Endothelial cell of umbilical vein (primary cell): ENCODE measurements at regions not wholly inside any gene's neighbourhood (a gene's known extent, or its start where the extent isn't known, plus 50 kb on each side); places are given as distances from the start of the nearest gene placed in this dataset.

ENCODE experiments used
- BruUV-seq: library from RNA; stranded (reverse); fragments of 400-500 nt; replicated peaks from 2 replicates; lab custom pipeline; 2021; lab: Mats Ljungman, UMichigan
- CTCF ChIA-PET: fragments of 300-600, 350-600 bp; sonication (Branson Sonifier 250); formaldehyde crosslinking; loops from one replicate; lab custom pipeline; 2021; ENCODE audit warnings: antibody characterized with exemption, inconsistent platforms; lab: Charles Lee
- POLR2A ChIA-PET: fragments of 300-600, 350-600 bp; sonication (Branson Sonifier 250); formaldehyde crosslinking; loops from one replicate; lab custom pipeline; 2021; ENCODE audit warnings: antibody characterized with exemption, inconsistent platforms; lab: Charles Lee
- DNase-seq: peaks from one replicate; pipeline ENCODE4 v3.0.0-alpha.2; 2011; ENCODE audit warnings: low read depth, low spot score
- FAIRE-seq: peaks from 2 replicates; lab custom pipeline; 2011; peaks lifted over from hg19 to GRCh38; lab: Jason Lieb, UNC
- H2AFZ ChIP-seq: 2 replicates; pipeline ENCODE4 v1.6.0; 2012; ENCODE audit warnings: low read depth, low read length, control low read depth, inconsistent platforms
- H3K27ac ChIP-seq: 2 replicates; pipeline ENCODE4 v1.5.1; 2011; ENCODE audit warnings: low read depth, mild to moderate bottlenecking, control low read depth, low read length, moderate library complexity; ENCODE audit not compliant: insufficient read depth
- H3K27me3 ChIP-seq, 2 experiments: 2 replicates each; pipeline versions ENCODE4 v1.6.0 to v1.6.1; 2011; ENCODE audit warnings: low read length in 2 of 2, mixed read lengths in 1 of 2; ENCODE audit not compliant: control insufficient read depth in 2 of 2, insufficient read depth in 2 of 2
- H3K36me3 ChIP-seq, 2 experiments: 2 replicates in 1 of 2; 3 replicates in 1 of 2; pipeline ENCODE4 v1.5.1; 2011; ENCODE audit warnings: low read length in 2 of 2, mild to moderate bottlenecking in 1 of 2, moderate library complexity in 1 of 2; ENCODE audit not compliant: control insufficient read depth in 2 of 2, insufficient read depth in 2 of 2; ENCODE audit errors: extremely low read depth in 1 of 2
- H3K4me1 ChIP-seq: 3 replicates; pipeline ENCODE4 v1.5.1; 2011; ENCODE audit warnings: mild to moderate bottlenecking, low read length; ENCODE audit not compliant: control insufficient read depth, insufficient read depth; ENCODE audit errors: extremely low read depth
- H3K4me2 ChIP-seq: 2 replicates; pipeline ENCODE4 v1.6.1; 2011; ENCODE audit warnings: low read length, control low read depth, mixed read lengths; ENCODE audit not compliant: insufficient read depth
- H3K4me3 ChIP-seq, 3 experiments: fragments of 200-600 bp in 1 of 3; sonication (generic), shearing (Covaris generic) in 1 of 3; replicated peaks in 1 of 3; 2 replicates each; pipeline ENCODE4 v1.5.1; 2011 to 2016; ENCODE audit warnings: control low read depth in 3 of 3, low read length in 3 of 3, mild to moderate bottlenecking in 2 of 3, inconsistent platforms in 1 of 3, low read depth in 1 of 3, moderate library complexity in 1 of 3; ENCODE audit not compliant: insufficient read depth in 1 of 3
- H3K79me2 ChIP-seq: 2 replicates; pipeline ENCODE4 v1.6.0; 2012; ENCODE audit warnings: low read length, inconsistent platforms; ENCODE audit not compliant: control insufficient read depth, insufficient read depth
- H3K9ac ChIP-seq: replicated peaks from 2 replicates; pipeline ENCODE3; 2011; ENCODE audit warnings: low read length, control low read depth; ENCODE audit not compliant: insufficient read depth; ENCODE audit errors: extremely low read depth
- H3K9me1 ChIP-seq: replicated peaks from 3 replicates; pipeline ENCODE4 v1.6.0; 2011; ENCODE audit warnings: mild to moderate bottlenecking, low read length; ENCODE audit not compliant: control insufficient read depth, insufficient read depth; ENCODE audit errors: extremely low read depth
- H3K9me3 ChIP-seq: replicated peaks from 2 replicates; pipeline ENCODE4 v1.5.1; 2012; ENCODE audit warnings: low read length, inconsistent platforms; ENCODE audit not compliant: control insufficient read depth, insufficient read depth
- H4K20me1 ChIP-seq: replicated peaks from 2 replicates; pipeline ENCODE3; 2011; ENCODE audit warnings: mild to moderate bottlenecking, low read length; ENCODE audit not compliant: control insufficient read depth, insufficient read depth; ENCODE audit errors: extremely low read depth
- CTCF ChIP-seq, 2 donors: IDR thresholded peaks; 1 replicate in 1 of 2; 2 replicates in 1 of 2; pipeline ENCODE4 v1.5.1; 2011; ENCODE audit warnings: low read length in 2 of 2, mild to moderate bottlenecking in 2 of 2, moderate library complexity in 2 of 2, control low read depth in 1 of 2, inconsistent platforms in 1 of 2, low read depth in 1 of 2; ENCODE audit not compliant: insufficient read depth in 1 of 2; ENCODE audit errors: extremely low read depth in 1 of 2
- EZH2 ChIP-seq: IDR thresholded peaks from 2 replicates; pipeline ENCODE4 v1.6.1; 2012; ENCODE audit warnings: borderline replicate concordance, low read depth, mild to moderate bottlenecking, moderate library complexity, low read length, inconsistent platforms; ENCODE audit not compliant: severe bottlenecking
- FOS ChIP-seq: IDR thresholded peaks from 2 replicates; pipeline ENCODE4 v1.6.1; 2011; ENCODE audit warnings: mild to moderate bottlenecking, low read length, moderate library complexity, borderline replicate concordance; ENCODE audit not compliant: insufficient read depth
- GATA2 ChIP-seq: IDR thresholded peaks from 2 replicates; pipeline ENCODE4 v1.7.0; 2011; ENCODE audit warnings: low read depth, mild to moderate bottlenecking, moderate library complexity, mixed read lengths, low read length; ENCODE audit not compliant: insufficient read length, insufficient read depth
- JUN ChIP-seq: IDR thresholded peaks from 2 replicates; pipeline ENCODE4 v1.6.1; 2011; ENCODE audit warnings: borderline replicate concordance, low read depth; ENCODE audit not compliant: insufficient read length, insufficient read depth
- MAX ChIP-seq: IDR thresholded peaks from 2 replicates; pipeline ENCODE4 v1.6.1; 2011; ENCODE audit not compliant: insufficient read depth, insufficient read length
- MYC ChIP-seq: IDR thresholded peaks from one replicate; pipeline ENCODE4 v1.6.1; 2011; ENCODE audit warnings: mild to moderate bottlenecking, low read depth, low read length
- POLR2A ChIP-seq: IDR thresholded peaks from 2 replicates; pipeline ENCODE4 v1.6.1; 2012; ENCODE audit warnings: low read depth, mild to moderate bottlenecking, control low read depth, low read length
- POLR2AphosphoS5 ChIP-seq: IDR thresholded peaks from 2 replicates; pipeline ENCODE4 v1.6.1; 2012; ENCODE audit warnings: low read depth, mild to moderate bottlenecking, control low read depth, low read length, moderate library complexity; ENCODE audit not compliant: insufficient read depth
- dilution Hi-C: fragments of 300-500 bp; cut with MboI; formaldehyde crosslinking; loops from one replicate; pipeline ENCODE4 v1.15.0; 2019; ENCODE audit warnings: low sequenced_read_pairs; ENCODE audit not compliant: extremely low pct_ligation_motif_present
- intact Hi-C: fragments of 100-400 bp; cut with micrococcal nuclease; formaldehyde crosslinking; loops from one replicate; pipeline ENCODE4 v1.10.0; 2022

GRCh38 chr12:17060260-17060659 is 454.3 kb upstream of the LMO3 start:
- BruUV-seq = no TSS peak
- H3K4me3 ChIP-seq = no peak overlapping the region
- CTCF ChIA-PET = no interaction called here
- H3K9me3 ChIP-seq = peaks cover 2% of the 10 kb centered on the region
- H4K20me1 ChIP-seq = no peaks in the 10 kb centered on the region
- DNase-seq = no peak
- no peaks in the 10 kb centered on the region for H3K79me2 ChIP-seq
- dilution Hi-C loops = no loop called here
- FAIRE-seq = no peak
- no peaks in the 10 kb centered on the region for H3K27me3 ChIP-seq
- H3K4me1 ChIP-seq = no peaks in the 10 kb centered on the region
- POLR2A ChIA-PET = no interaction called here
- no peak overlapping the region for H3K27ac ChIP-seq
- H3K9ac ChIP-seq = no peak overlapping the region
- H3K9me1 ChIP-seq = no peaks in the 10 kb centered on the region
- no peak overlapping the region for H3K4me2 ChIP-seq
- TF ChIP-seq JUN (no peak), POLR2A (no peak)
- H3K36me3 ChIP-seq = no peaks in the 10 kb centered on the region
- no peak overlapping the region for H2AFZ ChIP-seq
- intact Hi-C loops = no loop called here

GRCh38 chr12:17056546-17056945 is 450.6 kb upstream of the LMO3 start:
- intact Hi-C loops (no loop called here), dilution Hi-C loops (no loop called here)
- Histone ChIP-seq H3K9me3 (peaks cover 2% of the 10 kb centered on the region), H3K36me3 (no peaks in the 10 kb centered on the region), H3K4me2 (no peak overlapping the region), H3K27me3 (no peaks in the 10 kb centered on the region), H3K4me1 (no peaks in the 10 kb centered on the region), H3K27ac (no peak overlapping the region), H3K9ac (no peak overlapping the region), H2AFZ (no peak overlapping the region), H3K4me3 (no peak overlapping the region), H3K79me2 (no peaks in the 10 kb centered on the region), H4K20me1 (no peaks in the 10 kb centered on the region), H3K9me1 (no peaks in the 10 kb centered on the region)
- CTCF ChIA-PET = no interaction called here
- DNase-seq = no peak
- no TSS peak for BruUV-seq
- no peak for FAIRE-seq
- POLR2A ChIA-PET = no interaction called here
- TF ChIP-seq POLR2AphosphoS5 = no peak
- TF ChIP-seq MYC = no peak
- TF ChIP-seq EZH2 = no peak
- TF ChIP-seq FOS = no peak
- TF ChIP-seq GATA2 = no peak
- no peak for TF ChIP-seq MAX
- TF ChIP-seq POLR2A = no peak
- TF ChIP-seq JUN = no peak
- TF ChIP-seq CTCF (IDR thresholded peaks at IDR 0.05; ENCODE audit: extremely low read depth in 1 of 2, insufficient read depth in 1 of 2, low read depth in 1 of 2, low read length in 2 of 2) = no peak
